Large intestine (tissue), 3 donors: ENCODE measurements at regions not wholly inside any gene's neighbourhood (a gene's known extent, or its start where the extent isn't known, plus 50 kb on each side); places are given as distances from the start of the nearest gene placed in this dataset.

Experiments
- DNase-seq, 2 donors: peaks; one replicate each; pipeline versions ENCODE4 v3.0.0 to v3.0.0-alpha.2; 2013
- H3K27ac ChIP-seq: one replicate; pipeline ENCODE4 v1.5.1; 2013; ENCODE audit warnings: low read length
- H3K27me3 ChIP-seq: 2 replicates; pipeline ENCODE4 v1.6.1; 2013; ENCODE audit warnings: low read length; ENCODE audit not compliant: control insufficient read depth, insufficient read depth
- H3K36me3 ChIP-seq: 2 replicates; pipeline ENCODE4 v1.6.1; 2013; ENCODE audit warnings: low read length; ENCODE audit not compliant: control insufficient read depth, insufficient read depth
- H3K4me1 ChIP-seq: one replicate; pipeline ENCODE4 v1.6.1; 2013; ENCODE audit warnings: low read length; ENCODE audit not compliant: control insufficient read depth, insufficient read depth
- H3K4me3 ChIP-seq: one replicate; pipeline ENCODE4 v1.5.1; 2013; ENCODE audit warnings: low read length
- H3K9me3 ChIP-seq: one replicate; pipeline ENCODE4 v1.6.1; 2013; ENCODE audit warnings: mild to moderate bottlenecking, low read depth, low read length, moderate library complexity; ENCODE audit not compliant: control insufficient read depth
- WGBS: methylation state at CpG from one replicate; pipeline ENCODE4 v1.1.5; 2013; ENCODE audit warnings: low lambda C conversion rate; ENCODE audit not compliant: insufficient coverage; 5-methylcytosine and 5-hydroxymethylcytosine counted together

DNA sequence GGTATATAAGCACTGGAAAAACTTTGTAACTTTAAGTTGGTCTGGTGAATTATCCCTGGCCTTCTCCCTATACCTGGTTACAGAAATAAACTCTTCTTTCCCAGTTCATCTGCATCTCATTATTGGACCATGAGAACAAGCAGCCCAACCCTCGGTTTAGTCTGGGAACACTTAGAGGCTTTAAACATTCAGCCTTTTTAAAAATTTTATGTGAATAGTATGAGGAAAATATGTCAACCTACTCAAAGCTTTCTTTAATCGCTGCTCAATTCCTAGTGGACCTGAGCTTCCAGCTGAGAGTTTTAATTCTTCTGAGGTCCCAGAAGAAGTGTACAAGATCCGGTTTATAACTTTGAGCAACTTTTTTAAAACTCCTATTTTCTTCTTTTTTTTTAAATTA lies 358.6 kb upstream of the NOCT start:
- no peak for DNase-seq
- WGBS = 92% methylated on average over 2 of the region's 3 CpGs
- Histone ChIP-seq H3K9me3 (no peaks in the 10 kb centered on the region), H3K27me3 (no peaks in the 10 kb centered on the region), H3K27ac (no peak overlapping the region), H3K4me1 (no peaks in the 10 kb centered on the region), H3K36me3 (no peaks in the 10 kb centered on the region), H3K4me3 (no peak overlapping the region)

DNA sequence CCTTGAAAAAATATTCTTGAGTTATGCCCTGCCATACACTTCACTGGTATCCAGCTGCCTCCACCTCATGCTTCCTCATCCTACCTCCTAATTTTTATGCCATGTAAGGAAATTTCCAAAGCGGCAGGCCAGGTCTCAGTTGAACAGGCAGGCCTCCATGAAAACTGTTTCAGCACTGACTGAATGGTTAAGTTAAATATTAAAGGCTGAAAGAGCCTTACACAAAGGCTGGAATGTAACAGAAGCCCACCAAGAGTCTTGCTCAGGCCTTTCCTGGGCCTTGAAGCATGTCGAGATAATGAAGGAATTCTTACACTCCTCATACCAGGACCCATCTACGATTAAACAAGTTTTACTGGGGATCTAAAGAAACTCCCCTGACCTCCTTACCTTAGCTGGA lies 359.6 kb upstream of the NOCT start:
- no CpG with 5 or more reads among the region's 3 CpGs for WGBS
- H3K4me1 ChIP-seq = no peaks in the 10 kb centered on the region
- H3K27ac ChIP-seq = no peak overlapping the region
- DNase-seq = no peak
- no peak overlapping the region for H3K4me3 ChIP-seq
- no peaks in the 10 kb centered on the region for H3K27me3 ChIP-seq
- H3K36me3 ChIP-seq = no peaks in the 10 kb centered on the region
- no peaks in the 10 kb centered on the region for H3K9me3 ChIP-seq

DNA sequence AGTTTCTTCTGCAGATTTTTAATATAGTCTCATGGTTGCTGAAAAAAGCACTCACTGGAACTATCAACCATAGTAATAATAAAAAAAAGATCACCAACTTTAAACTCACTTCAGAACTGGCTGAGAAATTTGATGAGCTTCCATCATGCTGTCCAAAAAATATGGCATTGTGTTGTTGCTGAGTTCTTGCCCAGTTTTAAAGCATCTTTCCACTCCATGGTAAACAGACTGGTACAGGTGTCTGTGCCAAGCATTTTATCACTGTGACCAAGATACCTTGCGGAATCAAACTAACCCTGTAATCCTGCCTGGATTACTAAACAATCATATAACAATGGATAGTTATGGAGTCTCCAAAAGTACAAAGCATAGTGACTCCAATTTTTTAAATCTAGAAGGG lies 360.3 kb upstream of the NOCT start:
- whole genome bisulfite sequencing = no CpG with 5 or more reads among the region's 1 CpG
- DNase-seq = no peak
- Histone ChIP-seq H3K27ac (no peak overlapping the region), H3K27me3 (no peaks in the 10 kb centered on the region), H3K4me1 (no peaks in the 10 kb centered on the region), H3K4me3 (no peak overlapping the region), H3K36me3 (no peaks in the 10 kb centered on the region), H3K9me3 (no peaks in the 10 kb centered on the region)

DNA sequence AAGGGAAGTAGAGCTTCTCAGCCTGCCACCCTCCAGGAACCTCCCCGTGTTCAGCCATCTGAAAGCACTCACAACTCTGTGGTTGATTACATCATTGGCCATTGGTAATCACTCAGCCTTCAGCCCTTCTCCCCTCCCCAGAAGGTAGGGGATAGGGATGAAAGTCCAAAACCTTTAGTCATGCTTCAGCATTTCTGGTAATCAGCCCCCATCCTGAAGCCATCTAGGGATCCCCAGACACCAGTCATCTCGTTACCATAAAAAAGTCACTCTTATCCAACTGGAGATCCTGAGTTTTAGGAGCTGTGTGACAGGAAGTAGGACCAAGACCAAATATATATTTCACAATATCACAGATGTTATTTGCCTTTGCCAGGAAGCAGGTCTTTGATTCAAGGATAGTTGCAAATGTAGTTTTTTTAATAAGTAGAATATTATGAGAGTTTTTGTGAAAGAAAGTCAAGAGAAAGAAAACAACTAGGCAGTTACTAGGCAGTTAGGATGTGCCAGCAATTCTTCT lies 364.6 kb upstream of the NOCT start:
- no peaks in the 10 kb centered on the region for H3K4me1 ChIP-seq
- no peak overlapping the region for H3K27ac ChIP-seq
- no peaks in the 10 kb centered on the region for H3K9me3 ChIP-seq
- H3K27me3 ChIP-seq = no peaks in the 10 kb centered on the region
- WGBS = no CpG with 5 or more reads among the region's 2 CpGs
- no peak for DNase-seq
- H3K36me3 ChIP-seq = no peaks in the 10 kb centered on the region
- H3K4me3 ChIP-seq = no peak overlapping the region

DNA sequence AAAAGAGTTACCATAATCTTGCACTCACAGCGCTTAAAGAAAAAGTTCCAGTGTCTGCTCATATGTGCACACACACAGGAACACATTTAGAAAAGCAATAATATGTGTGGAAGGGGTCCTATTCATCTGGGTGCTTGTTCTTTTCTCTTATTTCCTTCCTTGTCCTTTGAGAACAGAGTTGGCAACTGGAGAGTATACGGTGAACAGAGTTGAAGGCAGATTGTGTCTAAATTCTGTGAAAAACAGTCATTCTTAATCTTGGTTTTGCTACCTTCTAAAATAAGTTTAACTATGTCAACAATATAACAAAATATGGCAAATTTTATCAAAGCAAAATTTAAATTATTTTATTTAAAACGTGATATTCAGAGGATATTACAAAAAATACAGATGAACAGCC lies 365.1 kb upstream of the NOCT start:
- no peak overlapping the region for H3K27ac ChIP-seq
- H3K27me3 ChIP-seq = no peaks in the 10 kb centered on the region
- H3K4me1 ChIP-seq = no peaks in the 10 kb centered on the region
- H3K4me3 ChIP-seq = no peak overlapping the region
- 100% methylated on average over 1 of the region's 3 CpGs for WGBS
- DNase-seq = no peak
- no peaks in the 10 kb centered on the region for H3K9me3 ChIP-seq
- no peaks in the 10 kb centered on the region for H3K36me3 ChIP-seq

DNA sequence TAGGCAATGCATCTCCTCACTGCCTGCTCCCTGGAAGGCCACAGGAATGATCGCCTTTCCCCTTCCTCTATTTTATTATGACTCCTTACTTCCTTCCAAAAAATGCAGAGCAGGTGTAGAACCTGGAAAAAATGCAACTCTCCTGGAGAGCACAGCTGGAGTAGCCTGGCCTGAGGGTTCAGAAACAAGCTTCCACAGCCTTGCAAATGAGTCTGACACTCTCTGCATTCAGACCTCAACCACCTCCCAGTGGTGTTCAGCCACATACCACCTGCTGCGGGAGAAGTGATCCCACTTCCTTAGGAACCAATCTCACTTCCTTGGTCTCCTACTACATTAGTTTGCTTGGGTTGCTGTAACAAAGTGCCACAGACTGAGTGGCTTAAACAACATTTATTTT lies 368.1 kb upstream of the NOCT start:
- Histone ChIP-seq H3K36me3 (no peaks in the 10 kb centered on the region), H3K4me3 (no peak overlapping the region), H3K27ac (no peak overlapping the region), H3K27me3 (no peaks in the 10 kb centered on the region), H3K4me1 (no peaks in the 10 kb centered on the region), H3K9me3 (no peaks in the 10 kb centered on the region)
- WGBS = no CpG with 5 or more reads among the region's 2 CpGs
- no peak for DNase-seq

DNA sequence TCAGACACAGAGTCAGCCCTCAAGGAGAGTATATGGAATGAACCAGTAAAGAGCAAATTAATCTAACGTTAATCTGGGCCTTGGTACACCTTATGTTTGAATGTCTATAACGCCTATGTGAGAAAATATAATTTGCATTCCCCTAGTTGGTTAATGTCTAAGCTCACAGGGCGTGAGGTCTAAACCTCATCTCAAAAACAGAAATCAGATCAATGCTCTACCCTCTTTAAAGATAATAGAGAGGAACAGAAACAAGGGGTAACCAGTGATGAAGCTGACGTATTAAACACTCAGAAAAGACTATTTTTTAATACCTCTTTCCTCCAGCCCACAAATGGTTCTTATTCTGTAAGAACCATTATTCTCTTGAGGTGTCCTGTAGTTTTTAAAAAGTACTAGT lies 369.2 kb upstream of the NOCT start:
- Histone ChIP-seq H3K27me3 (no peaks in the 10 kb centered on the region), H3K9me3 (no peaks in the 10 kb centered on the region), H3K36me3 (no peaks in the 10 kb centered on the region), H3K4me1 (no peaks in the 10 kb centered on the region), H3K27ac (no peak overlapping the region), H3K4me3 (no peak overlapping the region)
- WGBS = 80% methylated on average over 1 of the region's 4 CpGs
- no peak for DNase-seq

DNA sequence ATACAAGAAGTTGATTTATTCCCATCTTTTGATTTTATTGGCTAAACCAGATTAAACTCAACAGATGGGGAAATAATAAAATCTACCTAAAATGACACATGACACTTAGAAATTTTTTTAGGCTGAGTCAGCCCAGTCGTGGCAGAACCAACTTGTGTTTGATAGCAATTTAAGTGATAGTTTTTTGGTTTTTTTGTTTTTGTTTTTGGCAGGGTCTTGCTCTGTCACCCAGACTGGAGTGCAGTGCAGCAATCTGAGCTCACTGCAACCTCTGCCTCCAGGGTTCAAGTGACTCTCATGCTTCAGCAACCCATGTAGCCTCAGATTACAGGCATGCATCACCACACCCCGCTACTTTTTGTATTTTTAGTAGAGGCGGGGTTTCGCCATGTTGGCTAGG lies 370.3 kb upstream of the NOCT start:
- Histone ChIP-seq H3K4me1 (no peaks in the 10 kb centered on the region), H3K9me3 (no peaks in the 10 kb centered on the region), H3K36me3 (no peaks in the 10 kb centered on the region), H3K27me3 (no peaks in the 10 kb centered on the region), H3K27ac (no peak overlapping the region), H3K4me3 (no peak overlapping the region)
- no peak for DNase-seq
- no CpG with 5 or more reads among the region's 4 CpGs for WGBS

DNA sequence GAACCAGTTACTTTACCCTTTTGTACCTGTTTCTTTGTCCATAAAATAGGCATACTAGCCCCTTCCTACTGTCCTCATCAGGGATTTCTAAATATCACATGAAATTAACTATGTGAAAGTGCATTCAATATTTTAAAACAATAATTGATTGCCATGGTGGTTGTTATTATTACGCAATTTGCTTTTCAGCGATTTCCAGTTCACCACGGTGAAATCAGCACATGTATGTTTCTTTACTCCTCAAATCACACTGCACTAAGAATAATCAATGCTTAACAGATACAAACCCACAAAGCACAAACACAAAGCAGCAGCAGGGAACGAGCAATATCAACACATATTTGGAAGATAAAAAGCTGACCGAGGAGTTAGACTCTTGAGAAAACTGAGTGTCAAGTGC lies 371.3 kb upstream of the NOCT start:
- no peak for DNase-seq
- 80% methylated on average over 2 of the region's 5 CpGs for WGBS
- Histone ChIP-seq H3K4me1 (no peaks in the 10 kb centered on the region), H3K9me3 (no peaks in the 10 kb centered on the region), H3K4me3 (no peak overlapping the region), H3K27me3 (no peaks in the 10 kb centered on the region), H3K27ac (no peak overlapping the region), H3K36me3 (no peaks in the 10 kb centered on the region)

DNA sequence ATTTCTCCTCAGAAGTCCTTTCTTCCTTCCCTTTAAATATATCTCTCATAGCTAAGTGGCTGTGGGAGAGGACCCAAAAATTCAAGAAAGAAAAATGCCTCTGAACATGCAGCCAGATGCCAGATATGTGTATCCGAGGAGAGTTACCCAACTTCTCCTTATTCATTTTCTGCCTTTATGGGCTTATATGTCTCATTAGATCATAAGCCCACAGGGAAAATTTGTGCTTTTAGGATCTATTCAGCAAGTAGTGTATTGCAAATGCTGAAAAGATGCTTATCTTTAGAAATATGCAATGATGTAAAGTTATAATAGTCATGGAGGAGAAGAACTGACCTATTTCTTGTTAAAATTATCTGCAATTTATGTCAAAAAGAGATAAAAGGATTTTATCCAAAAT lies 371.8 kb upstream of the NOCT start:
- Histone ChIP-seq H3K4me1 (no peaks in the 10 kb centered on the region), H3K27me3 (no peaks in the 10 kb centered on the region), H3K36me3 (no peaks in the 10 kb centered on the region), H3K9me3 (no peaks in the 10 kb centered on the region), H3K4me3 (no peak overlapping the region), H3K27ac (no peak overlapping the region)
- no CpG with 5 or more reads among the region's 1 CpG for WGBS
- DNase-seq = no peak

DNA sequence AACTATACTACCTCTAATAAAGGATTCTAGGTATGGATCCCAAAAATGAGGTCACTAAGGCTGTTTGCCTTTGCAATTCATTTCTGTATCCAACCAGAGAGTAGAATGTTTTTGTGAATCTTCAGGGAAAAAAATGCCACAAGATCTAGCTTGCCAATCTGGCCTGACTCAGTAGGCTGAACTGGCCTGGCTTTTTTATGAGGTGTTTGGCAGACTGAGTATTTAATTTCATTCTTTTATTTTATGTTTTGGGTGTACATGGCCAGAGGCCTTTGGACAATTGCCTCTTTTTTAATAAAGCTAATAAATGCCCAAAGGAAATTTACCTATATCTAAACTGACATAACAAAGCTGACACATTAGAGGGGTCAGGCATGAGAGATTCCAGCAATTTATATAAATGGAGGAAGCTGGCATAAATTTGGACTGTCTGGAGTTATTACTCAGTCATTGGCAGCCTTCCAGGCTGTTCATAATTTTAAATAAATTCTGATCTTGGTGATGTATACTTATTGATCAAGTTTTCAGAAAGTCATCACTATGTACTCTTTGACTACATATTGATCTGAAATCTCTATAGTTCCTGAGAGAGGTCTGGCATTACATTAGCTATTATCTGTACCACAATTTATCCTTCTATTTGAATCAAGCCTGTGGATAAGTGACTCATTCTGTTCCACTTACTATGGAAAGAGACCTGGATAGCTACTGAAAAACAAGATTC lies 376.4 kb upstream of the NOCT start:
- no peaks in the 10 kb centered on the region for H3K36me3 ChIP-seq
- no peak overlapping the region for H3K4me3 ChIP-seq
- no peak overlapping the region for H3K27ac ChIP-seq
- H3K9me3 ChIP-seq = no peaks in the 10 kb centered on the region
- no peaks in the 10 kb centered on the region for H3K4me1 ChIP-seq
- no peak for DNase-seq
- no peaks in the 10 kb centered on the region for H3K27me3 ChIP-seq
